Keratinocyte (primary cell): ENCODE measurements at regions not wholly inside any gene's neighbourhood (a gene's known extent, or its start where the extent isn't known, plus 50 kb on each side); places are given as distances from the start of the nearest gene placed in this dataset.
A peak's percentile ranks its signal among the peaks of the same experiment; 100 is the strongest.

ENCODE experiments used
- CTCF ChIP-seq, 3 experiments: IDR thresholded peaks in 1 of 3; conservative IDR thresholded peaks in 1 of 3; optimal IDR thresholded peaks in 1 of 3; 2 replicates in 2 of 3; 3 replicates in 1 of 3; pipeline versions ENCODE3 to v1.5.1; 2011; ENCODE audit warnings: low read length in 3 of 3, mild to moderate bottlenecking in 3 of 3, moderate library complexity in 2 of 3, control low read depth in 1 of 3, inconsistent platforms in 1 of 3; ENCODE audit not compliant: insufficient read depth in 2 of 3; ENCODE audit errors: extremely low read depth in 1 of 3
- EZH2 ChIP-seq: IDR thresholded peaks from one replicate; pipeline ENCODE4 v1.6.1; 2012; ENCODE audit warnings: inconsistent platforms, mild to moderate bottlenecking, low read length, moderate library complexity

- TF ChIP-seq EZH2 = no peak
- peak in 1 of 3 experiments; percentile 7 for TF ChIP-seq CTCF (optimal IDR thresholded peaks at IDR 0.05 in 1 of 3, IDR thresholded peaks at IDR 0.05 in 1 of 3, conservative IDR thresholded peaks at IDR 0.05 in 1 of 3; ENCODE audit: extremely low read depth in 1 of 3, insufficient read depth in 2 of 3, low read length in 3 of 3)
These were observed 319.8 kb upstream of the GULP1 start for GRCh38 chr2:187971893-187972292.
